Astrocyte of the cerebellum (primary cell): ENCODE measurements at regions not wholly inside any gene's neighbourhood (a gene's known extent, or its start where the extent isn't known, plus 50 kb on each side); places are given as distances from the start of the nearest gene placed in this dataset.
"Not testable (repeated sequence)": the region's sequence is repeated elsewhere in the genome, so short reads cannot be mapped to it uniquely, and the experiment has no call there.

Experiments used
- DNase-seq: peaks from one replicate; pipeline ENCODE4 v3.0.0-alpha.2; 2011; ENCODE audit warnings: low read depth
- H3K4me3 ChIP-seq: 2 replicates; pipeline ENCODE4 v1.5.1; 2011; ENCODE audit warnings: mild to moderate bottlenecking, low read depth, low read length, moderate library complexity
- in situ Hi-C: cut with HindIII; loops from 2 replicates; pipeline ENCODE4 v1.10.0; 2017; ENCODE audit warnings: low sequenced_read_pairs
- TF ChIP-seq, protein P1 (sequence below): IDR thresholded peaks from 2 replicates; pipeline ENCODE4 v1.5.1; 2012; ENCODE audit warnings: low read length, low read depth, moderate library complexity, mild to moderate bottlenecking; ENCODE audit errors: missing control alignments

DNA sequence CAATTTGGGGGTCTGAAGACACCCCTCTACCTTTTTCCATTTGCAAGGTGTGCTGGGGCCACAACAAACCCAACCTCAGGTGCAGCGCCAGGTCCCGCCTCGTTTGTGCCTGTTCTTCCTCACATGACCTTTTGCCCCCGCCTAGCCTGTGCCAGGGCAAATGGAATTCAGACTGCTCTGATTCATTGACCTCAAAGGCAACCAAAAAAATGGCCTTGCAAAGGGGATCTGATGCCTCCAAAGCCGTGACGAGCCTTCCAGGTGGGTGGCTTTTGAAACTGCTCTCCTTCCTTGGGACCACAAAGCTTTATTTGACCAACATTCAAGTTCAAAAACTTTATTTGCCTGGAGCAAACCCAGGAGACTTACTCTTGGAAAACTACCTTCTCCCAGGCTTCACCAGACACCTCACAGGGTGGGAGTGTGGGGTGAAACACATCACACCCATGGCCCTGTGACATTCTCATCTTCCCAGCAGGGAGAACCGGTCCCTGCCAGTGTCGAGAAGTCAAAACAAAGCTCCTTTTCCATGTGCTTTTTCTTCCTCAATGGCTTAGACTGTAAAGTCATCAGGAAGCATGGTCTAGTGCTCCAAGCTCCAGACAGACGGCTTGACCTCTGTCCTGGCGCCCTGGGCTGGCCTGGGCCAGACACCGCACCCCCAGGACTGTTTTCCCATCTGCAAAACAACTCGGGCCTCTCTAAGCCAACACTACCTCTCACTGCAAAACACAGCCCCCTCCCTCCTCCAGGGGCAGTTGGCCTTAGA is 103.9 kb upstream of the HES1 start:
- in situ Hi-C loops: no loop called here
- H3K4me3 ChIP-seq: no peak overlapping the region
- DNase-seq: no peak
- TF ChIP-seq, protein P1, sequence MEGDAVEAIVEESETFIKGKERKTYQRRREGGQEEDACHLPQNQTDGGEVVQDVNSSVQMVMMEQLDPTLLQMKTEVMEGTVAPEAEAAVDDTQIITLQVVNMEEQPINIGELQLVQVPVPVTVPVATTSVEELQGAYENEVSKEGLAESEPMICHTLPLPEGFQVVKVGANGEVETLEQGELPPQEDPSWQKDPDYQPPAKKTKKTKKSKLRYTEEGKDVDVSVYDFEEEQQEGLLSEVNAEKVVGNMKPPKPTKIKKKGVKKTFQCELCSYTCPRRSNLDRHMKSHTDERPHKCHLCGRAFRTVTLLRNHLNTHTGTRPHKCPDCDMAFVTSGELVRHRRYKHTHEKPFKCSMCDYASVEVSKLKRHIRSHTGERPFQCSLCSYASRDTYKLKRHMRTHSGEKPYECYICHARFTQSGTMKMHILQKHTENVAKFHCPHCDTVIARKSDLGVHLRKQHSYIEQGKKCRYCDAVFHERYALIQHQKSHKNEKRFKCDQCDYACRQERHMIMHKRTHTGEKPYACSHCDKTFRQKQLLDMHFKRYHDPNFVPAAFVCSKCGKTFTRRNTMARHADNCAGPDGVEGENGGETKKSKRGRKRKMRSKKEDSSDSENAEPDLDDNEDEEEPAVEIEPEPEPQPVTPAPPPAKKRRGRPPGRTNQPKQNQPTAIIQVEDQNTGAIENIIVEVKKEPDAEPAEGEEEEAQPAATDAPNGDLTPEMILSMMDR: no peak

DNA sequence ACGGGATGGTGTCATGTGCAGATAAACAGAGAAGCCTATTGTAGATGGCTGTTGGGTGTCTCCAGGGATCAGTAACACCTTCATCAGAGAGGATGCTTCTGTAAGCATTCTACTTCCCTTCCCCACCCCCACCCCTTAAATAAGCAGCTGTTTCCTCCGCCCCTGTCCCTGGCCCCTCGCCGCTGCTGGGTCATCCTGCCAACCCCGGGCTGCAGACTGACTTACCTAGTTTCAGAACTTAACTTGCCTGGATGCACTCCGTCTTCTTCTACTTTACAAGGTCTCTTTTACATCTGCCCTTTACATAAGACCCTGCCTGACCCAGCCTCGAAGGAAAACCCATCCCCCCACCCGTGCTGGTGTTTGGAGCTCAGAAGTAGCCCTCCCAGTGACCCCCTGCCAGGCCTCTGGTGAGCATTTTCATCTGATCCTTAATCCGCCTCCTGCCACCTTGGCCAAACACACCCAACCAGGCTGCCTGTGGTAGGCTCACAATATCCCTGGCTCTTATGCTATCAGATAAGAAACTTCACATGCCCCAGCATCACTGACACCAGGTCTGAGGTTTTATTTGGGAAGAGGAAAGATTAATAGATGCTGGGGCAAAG is 103.0 kb upstream of the HES1 start:
- TF ChIP-seq, protein P1: no peak
- no peak overlapping the region for H3K4me3 ChIP-seq
- in situ Hi-C loops: no loop called here
- no peak for DNase-seq

GRCh38 chr3:194034346-194035336 is 101.3 kb upstream of the HES1 start:
- in situ Hi-C loops: no loop called here
- TF ChIP-seq, protein P1: no peak
- DNase-seq: no peak
- H3K4me3 ChIP-seq: no peak overlapping the region

DNA sequence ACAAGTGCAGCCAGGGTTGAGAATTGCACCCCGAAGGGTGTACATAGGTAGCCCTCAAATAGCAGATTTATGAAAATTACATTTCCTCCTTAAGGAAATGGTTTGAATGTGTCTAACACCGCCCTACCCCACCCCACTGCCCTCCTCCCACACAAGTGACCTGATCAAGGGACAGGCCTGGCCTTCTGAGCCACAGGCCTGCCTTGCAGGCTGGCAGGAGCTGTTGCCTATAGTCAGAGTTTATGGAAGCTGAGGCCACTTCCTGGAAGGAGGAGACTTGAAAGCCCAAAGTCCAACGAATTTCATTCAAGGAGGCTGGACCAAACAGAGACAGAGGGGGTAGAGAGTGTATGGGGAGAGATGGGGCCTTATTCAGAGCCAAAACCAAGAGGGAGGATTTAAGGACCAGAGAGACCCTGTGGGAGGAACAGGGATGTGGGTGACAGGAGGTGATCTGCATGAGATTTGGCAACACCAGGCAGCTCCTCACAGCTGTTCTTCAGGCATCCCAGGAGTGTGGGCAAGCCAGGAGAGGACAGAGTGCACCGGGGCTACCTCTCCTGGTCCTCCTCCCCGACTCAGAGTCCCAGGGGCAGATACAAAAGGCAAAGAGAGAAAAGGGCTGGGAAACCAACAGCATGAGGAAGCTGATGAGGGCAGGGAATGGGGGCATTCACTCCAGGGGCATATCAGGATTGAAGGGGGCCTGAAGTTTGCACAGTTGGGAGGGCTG is 100.4 kb upstream of the HES1 start:
- TF ChIP-seq, protein P1: no peak
- in situ Hi-C loops: no loop called here
- no peak for DNase-seq
- H3K4me3 ChIP-seq: no peak overlapping the region

GRCh38 chr3:194036842-194037241 is 99.1 kb upstream of the HES1 start:
- H3K4me3 ChIP-seq: no peak overlapping the region
- no peak for DNase-seq
- TF ChIP-seq, protein P1: no peak
- in situ Hi-C loops: no loop called here

GRCh38 chr3:194038346-194038745 is 97.6 kb upstream of the HES1 start:
- H3K4me3 ChIP-seq, in situ Hi-C loops, DNase-seq: not testable (repeated sequence)
